KBM-7 (cell line): ENCODE measurements at regions not wholly inside any gene's neighbourhood (a gene's known extent, or its start where the extent isn't known, plus 50 kb on each side); places are given as distances from the start of the nearest gene placed in this dataset.
A peak's percentile ranks its signal among the peaks of the same experiment; 100 is the strongest.

Source experiments
- DNase-seq: peaks from one replicate; pipeline ENCODE4 v3.0.0-alpha.2; 2015
- in situ Hi-C: fragments of 300-500 bp; cut with MboI; formaldehyde crosslinking; loops from 2 replicates; pipeline ENCODE4 v1.14.3; 2020; ENCODE audit warnings: low sequenced_read_pairs, low pct_unique_long_range_greater_than_20kb, mixed read lengths

DNA sequence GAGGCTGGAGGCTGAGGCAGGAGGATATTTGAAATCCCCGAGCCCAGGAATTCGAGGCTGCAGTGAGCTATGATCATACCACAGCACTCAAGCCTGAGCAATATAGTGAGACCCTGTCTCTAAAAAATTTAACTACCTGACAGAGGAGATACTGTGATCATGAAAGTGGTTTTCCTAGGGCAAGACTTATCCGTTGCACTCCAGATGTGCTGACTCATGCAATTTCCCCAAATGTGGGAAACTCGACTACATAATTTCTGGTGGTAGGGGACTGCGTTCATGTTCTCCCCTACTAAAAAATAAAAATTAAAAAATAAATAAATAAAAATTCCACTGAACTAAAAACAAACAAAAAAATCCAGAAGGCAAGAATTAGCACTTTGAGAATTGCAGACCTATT, 271.7 kb downstream of the SHQ1 start:
- no peak for DNase-seq

DNA sequence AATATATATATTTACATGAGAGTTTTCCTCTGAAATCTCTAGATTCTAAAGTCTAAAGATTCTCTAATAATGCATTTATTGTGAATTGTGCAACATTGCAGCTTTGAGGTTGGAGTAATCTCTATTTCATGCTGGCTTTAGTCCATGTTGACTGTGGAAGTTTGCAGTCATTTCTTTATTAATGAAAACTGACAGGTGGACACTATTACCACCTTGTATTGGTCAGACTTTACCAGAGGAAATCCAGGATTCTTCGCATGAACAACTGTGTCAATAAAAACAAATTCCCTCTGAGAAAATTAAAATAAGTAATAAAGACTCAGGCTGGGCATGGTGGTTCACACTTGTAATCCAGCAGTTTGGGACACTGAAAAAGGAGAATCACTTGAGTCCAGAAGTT, 274.1 kb downstream of the SHQ1 start:
- in situ Hi-C loops: no loop called here
- no peak for DNase-seq

More for the DNA sequence above, 271.7 kb downstream of the SHQ1 start:
- in situ Hi-C loops: no loop called here

DNA sequence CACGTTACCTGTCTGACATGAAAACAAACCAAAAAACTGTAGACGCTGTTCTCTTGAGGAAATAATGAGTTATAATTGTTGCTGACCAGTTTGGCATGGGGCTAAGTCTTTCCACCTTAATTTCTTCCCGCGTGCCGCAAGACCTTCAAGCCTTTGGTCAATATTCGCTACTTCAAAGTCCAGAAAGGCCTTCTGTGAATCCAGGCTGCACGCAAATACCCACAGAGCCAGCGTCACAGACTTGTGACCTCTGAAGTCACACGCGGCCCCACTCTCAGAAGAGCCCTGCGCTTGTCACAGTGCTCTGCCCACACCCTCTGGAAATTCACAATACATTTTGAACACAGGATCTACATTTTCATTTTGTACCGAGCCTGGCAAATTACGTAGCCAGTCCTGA, 275.2 kb downstream of the SHQ1 start:
- in situ Hi-C loops: no loop called here
- no peak for DNase-seq

DNA sequence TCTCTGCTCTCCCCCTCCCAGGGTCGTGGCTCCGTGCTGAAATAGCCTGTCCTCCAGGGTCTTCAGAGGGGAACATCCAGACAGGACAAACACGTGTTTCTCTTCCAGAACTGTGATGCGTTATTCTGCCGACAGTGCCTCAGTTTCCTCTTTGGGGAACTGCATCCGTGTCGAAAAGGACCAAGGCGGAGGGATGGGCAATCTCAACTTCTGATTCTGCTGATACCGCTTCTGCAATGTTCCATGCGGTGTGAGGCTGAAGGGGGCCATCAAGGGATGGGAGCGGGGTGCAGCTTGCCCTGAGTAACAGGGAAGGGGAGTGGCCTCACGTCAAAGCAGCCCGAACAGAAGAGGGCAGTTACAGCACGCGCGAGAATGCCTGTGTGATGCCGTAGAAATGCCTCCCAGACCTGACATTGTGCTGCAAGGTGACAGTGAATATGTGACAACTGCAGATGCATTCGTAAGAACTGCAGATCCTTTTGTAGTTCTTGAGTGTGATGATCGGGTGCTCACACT, 275.7 kb downstream of the SHQ1 start:
- DNase-seq: no peak
- in situ Hi-C loops: no loop called here

DNA sequence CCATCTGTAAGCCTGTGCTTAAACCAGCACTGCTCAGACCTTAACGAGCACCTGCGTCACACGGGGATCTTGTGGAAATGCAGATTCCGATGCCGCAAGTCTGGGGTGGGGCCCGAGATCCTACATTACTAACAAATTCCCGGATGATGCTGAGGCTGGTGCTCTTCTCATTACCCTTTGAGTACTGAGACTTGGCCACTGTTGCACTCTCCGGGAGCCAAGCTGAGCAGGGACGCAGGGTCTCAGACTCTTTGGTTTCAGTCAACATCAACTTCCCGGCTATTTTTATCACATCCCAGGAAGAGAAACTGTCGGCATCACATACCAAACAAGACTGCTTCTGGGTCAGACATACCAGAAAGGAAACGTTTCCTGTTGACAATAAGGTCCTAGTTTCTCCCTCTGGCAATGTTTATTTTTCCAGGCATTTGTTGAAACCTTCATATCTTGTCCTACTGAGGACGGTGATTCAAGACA, 276.6 kb downstream of the SHQ1 start:
- in situ Hi-C loops: no loop called here
- DNase-seq: no peak

DNA sequence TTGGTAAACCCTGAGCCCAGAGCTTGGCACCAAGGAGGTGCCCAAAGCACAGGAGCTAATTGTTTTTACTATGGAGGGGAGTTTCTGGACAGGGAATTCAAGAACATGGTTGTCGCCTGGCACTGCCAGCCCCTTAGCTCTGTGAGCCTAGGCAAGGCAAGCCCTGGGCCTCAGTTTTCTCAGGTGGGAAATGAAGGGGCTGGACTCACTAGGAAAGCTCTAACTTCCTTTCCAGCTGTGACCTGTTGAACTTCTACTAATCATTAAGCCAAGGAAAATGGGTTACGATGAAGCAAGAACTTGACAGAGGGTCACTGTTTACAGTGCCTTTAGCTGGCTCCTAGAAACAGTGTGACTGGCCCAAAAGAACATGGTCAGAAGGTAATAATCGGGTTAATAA, 277.2 kb downstream of the SHQ1 start:
- in situ Hi-C loops: no loop called here
- DNase-seq: no peak

DNA sequence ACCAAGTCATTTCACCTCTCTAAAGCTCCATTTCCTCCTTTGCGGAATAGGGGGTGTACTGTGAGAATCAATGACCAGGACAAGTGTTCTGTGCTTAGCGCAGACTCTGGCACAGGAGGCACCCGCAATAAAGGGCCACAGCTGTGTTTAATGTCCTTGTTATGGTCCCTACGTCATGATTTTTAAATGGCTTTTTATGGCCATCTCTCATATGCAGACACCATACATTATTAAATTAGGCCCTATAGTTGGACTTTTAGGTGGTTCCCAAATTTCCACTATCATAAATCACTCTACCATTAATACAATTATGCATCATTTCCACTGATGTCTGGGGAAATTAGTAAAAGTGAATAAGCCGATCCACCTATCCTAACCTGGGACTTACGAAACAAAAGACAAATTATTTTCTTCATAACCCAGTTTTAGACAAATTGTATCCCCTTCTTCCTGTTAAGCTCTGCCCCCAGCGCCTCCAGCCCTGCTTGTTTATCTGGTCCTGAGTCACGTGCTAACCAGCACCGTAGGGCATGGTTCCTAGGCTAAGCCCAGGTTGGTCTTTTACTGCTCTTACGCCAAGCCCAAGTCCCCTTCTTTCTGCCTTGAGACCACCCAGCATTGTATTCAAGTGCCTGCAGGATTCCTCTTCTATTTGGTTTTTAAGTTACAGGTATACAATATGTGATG, 278.3 kb downstream of the SHQ1 start:
- no peak for DNase-seq

DNA sequence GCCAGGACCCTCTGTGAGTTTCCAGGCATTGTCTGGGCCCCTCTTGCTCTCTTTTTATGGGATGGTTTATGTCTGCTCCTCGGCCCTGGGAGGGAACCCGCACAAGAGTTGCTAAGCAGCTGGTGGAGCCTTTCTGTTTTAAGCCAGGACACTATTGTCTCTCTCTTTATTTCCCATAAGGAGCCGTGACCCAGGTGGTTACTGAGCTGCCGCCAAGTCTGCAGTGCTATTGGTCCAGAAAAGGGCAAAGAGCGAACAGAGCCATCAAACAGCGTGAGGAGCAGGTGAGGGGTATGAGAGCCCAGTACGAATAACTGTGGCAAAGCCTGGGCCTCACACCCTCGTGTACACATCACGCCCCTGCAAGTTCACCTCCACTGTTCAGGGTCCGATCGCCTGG, 280.2 kb downstream of the SHQ1 start:
- no peak for DNase-seq
- in situ Hi-C loops: no loop called here

More for the DNA sequence above, 278.3 kb downstream of the SHQ1 start:
- in situ Hi-C loops: no loop called here

DNA sequence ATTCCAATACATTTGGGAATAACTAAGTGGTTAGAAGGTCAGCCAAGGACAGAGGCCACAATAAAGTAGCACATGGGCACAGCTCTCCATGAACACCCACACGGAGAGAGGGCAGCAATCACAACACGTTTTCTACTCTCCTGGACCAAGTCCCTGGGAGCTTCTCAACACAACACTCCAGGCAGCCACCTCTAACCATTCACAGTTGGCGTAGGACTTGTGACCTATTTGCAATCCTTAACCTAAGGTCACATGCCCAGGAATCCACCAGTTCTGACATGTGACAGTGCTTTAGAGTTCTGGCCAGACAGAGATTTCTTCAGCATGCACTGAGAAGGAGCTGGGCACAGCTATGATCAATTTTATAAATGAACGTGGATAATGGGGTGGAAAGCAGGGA, 280.8 kb downstream of the SHQ1 start:
- no peak for DNase-seq
- in situ Hi-C loops: no loop called here

DNA sequence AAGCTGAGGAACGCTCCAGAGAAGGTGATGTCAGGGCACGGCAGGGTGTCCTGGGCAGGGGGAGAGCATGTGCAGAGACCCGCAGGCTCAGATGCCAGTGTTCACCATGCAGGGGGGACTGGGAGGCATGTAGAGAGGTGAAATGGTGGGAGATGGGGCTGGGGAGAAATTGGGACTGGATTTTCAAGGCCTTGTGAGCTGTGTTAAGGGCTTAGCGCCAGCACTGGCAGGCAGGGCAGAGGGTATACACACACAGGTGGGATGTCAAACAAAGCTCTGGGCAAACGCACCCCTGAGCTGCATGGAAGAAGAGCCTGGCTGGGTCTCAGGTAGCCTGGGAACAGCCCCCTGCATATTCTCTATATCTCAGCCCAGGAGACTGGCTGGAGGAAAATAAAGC, 282.7 kb downstream of the SHQ1 start:
- in situ Hi-C loops: no loop called here
- no peak for DNase-seq

DNA sequence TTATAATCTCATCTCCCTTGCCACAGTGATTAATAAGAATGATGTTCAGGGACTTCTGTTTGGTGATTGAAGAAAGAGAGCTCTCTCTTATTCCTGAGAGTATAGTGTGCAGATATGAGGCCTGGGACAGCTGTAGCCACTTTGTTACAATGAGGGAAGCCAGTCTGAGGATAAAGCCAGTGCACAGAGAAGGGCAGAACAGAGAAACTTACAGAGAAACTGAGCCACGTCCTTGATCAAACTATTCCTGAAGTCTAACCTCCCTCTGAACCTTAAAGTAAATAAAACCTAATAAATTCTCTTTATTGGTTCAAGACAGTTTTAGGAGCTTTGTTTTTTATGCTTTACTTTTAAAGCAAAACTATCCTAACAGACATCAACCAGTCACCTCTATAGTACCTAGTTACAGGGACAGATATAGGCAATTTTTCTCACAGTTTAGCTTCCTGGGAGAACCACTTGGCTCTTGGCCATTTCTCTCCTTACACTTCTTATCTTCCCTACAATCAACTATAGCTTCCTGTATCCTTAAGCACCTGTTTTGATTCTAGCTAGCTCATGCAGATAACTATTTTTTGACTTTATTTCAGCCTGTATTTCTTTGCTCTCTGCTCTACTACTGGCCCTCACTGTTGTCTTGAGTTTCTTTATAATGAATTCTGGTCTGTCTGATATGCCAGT, 284.4 kb downstream of the SHQ1 start:
- in situ Hi-C loops: no loop called here
- DNase-seq: no peak

DNA sequence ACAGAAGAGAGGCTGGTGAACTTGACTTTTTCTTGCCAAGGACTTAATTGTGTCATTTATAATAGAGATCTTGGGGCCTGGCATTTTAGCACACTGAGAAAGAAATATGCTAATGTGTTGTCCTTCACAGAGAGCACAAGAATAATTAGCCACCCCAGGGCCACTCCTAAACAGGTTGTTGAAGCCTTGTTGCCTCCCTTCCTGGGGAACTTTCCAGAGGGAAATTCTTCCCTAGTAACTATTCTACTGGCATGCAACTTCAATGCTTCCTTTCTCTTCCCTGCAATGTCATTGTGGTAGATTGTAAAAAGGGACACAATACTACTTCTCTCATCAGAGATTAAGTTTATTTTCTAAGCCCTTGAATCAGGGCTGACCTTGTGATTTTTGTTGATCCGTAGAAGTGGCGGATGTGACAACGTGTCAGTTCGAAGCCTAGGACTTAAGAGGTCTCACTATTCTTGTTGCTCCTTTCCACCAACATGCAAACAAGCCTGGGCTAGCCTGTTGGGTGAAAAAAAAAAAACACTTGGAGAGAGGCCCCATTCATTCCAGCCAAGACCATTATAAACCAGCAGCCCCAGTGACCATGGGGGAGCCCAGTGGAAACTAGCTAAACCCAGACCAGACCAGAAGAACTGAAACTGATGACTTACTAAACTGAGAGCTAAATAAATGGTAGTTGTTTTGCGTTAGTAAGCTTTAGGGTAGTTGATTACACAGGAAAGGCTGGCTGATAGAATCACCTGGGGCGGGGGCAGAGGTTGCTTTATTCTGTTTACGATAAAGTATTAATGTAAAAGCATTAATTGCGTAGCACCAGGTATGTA, 287.2 kb downstream of the SHQ1 start:
- in situ Hi-C loops: no loop called here
- no peak for DNase-seq

DNA sequence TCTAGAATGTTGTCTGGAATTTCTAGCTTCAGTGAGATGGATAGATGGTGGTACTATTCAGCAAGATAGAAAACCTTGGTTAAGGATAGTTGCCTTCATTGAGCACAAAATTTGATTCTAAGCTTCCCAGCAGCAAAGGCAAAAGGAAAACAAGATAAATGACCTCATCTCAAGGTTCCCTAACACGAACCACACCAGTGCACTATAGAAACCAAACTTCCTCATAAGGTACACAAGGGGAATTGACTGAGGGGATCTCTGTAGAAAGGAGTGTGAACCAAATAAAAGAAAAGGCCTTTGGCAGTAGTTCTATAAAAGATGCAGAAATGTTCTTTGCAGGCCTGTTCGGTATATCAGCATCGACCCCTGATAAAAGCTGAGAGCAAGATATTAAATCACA, 288.9 kb downstream of the SHQ1 start:
- DNase-seq: peak; percentile 45
- in situ Hi-C loops: no loop called here

DNA sequence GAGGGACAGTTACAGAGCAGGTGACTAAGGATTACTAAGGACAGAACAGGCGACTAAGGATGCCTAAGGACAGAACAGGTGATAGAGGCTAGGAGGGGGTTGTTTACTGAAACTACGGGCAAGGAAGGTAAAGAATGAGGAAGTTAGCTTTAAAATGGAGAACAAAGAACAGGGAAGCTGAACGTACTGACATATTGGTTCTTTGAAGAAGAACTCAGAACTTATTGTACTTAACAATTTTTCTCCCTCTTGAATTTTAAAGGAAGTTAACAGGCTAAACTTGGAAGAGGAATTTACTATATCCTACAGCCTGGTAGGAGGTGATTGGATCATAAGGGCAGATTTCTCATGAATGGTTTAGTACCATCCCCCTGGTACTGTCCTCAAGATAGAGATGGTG, 290.2 kb downstream of the SHQ1 start:
- no peak for DNase-seq
- in situ Hi-C loops: no loop called here

DNA sequence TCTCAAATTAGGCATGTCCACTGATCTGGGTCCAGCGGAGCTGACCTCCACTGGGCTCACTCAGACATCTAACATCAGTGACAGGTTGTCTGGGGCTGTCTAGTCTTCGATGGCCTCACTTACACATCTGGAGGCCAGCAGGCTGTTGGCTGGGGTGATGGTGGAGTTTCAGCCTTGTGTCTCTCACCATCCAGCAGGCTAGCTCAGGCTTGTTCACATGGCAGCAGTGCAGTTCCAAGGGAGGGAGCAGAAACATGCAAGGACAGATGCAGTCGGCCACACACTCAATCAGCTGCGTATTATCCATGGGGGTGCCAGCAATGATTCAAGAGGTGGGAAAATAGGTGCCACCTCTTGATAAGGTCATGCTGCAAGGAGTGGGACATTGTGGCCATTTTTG, 292.5 kb downstream of the SHQ1 start:
- in situ Hi-C loops: no loop called here
- no peak for DNase-seq

DNA sequence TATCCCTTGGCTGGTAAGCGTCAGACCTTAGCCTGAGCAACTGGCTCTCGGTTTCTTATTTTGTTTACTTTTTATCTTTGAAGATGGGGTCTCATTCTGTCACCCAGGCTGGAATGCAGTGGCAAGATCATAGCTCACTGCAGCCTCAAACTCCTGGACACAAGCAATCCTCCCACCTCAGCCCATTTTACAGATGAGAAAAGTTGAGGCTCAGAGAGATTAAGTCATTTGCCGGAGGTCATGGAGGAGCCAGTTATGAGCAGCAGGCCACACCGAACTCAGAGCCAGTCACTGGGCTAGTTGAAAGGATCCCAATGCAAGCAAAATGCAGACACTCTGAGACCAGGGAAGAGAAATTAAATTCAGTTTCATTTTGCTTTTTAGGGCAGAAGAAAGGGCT, 293.6 kb downstream of the SHQ1 start:
- DNase-seq: no peak
- in situ Hi-C loops: no loop called here

DNA sequence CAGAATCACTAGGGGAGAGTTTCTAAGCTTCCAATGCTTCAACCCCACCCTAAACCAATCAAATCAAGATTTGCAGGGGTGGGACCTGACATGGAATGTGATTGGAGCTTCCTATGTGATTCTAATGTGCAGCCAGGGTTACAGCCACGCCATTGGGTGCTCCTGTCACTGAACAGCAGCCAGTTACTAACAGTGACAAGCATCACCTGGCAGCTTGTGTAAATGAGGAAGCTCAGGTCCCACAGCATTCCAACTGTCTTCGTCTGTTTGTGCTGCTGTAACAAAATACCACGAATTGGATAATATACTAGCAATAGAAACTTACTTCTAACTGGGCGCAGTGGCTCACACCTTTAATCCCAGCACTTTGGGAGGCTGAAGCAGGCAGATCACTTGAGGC, 294.9 kb downstream of the SHQ1 start:
- in situ Hi-C loops: no loop called here
- no peak for DNase-seq

DNA sequence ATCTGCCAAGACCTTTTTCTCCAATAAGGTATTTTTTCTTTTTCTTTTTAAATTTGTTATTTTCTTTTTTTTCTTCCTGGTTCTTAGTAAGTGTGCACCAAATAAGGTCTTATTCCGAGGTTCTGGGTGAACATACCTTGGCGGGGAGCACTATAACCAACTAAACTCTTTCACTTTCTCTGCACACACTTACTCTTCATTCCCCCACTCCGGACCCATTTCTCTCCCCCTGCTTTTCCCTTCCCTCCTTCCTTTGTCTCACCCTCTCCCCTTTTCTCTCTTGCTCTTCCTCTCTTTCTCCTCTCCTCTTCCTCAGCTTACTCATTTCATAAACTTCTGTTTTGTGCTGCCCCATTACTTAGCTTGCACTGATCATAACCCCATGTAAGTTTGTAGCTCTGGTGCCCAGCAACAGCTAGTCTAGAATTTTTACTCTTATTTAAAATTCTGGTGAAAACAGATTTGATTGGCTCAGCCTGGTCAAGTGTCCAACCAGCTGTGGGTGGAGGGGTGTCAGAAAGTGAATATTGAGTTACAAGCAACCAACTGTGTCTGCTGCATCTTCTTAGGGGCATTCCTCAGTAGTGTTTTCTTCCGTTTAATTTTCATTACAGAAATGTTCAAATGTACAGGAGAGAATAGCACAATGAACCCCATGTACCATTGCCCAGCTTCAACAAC, 297.5 kb downstream of the SHQ1 start:
- DNase-seq: no peak

DNA sequence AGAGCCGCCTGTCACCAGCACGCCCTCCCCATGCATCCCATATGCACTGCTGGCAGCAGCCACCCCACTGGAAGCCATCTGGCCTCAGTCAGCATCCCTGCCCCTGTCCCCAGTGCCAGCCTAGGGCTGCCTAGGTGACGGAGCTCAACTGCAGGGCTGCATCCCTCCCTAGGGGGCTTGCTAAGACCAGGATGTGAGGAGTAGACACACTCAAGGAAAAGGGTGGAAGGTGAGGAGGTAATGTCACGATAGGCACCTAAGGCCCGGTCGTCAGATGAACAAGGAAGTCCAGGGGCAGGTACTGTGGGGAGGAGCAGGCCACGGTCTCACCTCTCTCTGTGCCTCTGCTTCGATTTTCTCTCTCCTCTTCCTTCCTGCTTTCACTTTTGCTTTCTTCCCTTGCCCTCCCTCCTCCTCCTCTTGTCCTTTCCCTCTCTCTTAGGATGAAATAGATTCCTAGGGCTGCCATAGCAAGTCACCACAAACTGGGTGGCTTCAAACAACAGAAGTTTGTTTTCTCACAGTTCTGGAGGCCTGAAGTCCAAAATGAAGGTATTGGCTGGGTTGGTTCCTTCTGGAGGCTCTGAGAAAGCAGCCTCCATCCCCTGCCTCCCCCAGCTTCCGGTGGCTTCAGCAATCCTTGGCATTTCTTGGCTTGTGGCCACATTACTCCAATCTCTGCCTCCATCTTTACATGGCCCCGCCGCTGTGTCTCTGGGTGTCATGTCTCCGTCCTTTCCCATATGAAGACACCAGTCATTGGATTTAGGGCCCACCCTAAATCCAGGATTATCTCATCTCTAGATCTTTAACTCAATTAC, 298.3 kb downstream of the SHQ1 start:
- DNase-seq: no peak
- in situ Hi-C loops: no loop called here

More for the DNA sequence above, 297.5 kb downstream of the SHQ1 start:
- in situ Hi-C loops: no loop called here
